ENCODE measurements at regions not wholly inside any gene's neighbourhood (a gene's known extent, or its start where the extent isn't known, plus 50 kb on each side); places are given as distances from the start of the nearest gene placed in this dataset.
"Not testable (repeated sequence)": the region's sequence is repeated elsewhere in the genome, so short reads cannot be mapped to it uniquely, and the experiment has no call there.

DNA sequence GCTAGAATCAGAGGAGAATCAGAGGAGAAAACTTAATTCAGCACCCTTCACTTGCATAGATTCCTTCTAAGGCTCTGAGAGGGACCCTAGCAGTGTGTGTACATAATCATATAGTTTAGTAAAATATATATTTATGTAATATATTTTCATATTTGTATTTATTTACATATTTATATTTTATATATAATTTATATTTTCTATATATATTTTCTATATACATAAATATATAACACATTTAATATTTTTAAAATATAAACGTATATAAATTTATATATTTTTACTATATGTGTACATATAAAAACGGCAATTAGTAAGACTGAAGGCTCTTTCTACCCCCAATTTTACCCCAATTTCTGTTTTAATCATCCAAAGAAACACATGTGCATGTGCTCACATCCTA lies 80.3 kb downstream of the NXPE2 start:
- no peak for DNase-seq

DNA sequence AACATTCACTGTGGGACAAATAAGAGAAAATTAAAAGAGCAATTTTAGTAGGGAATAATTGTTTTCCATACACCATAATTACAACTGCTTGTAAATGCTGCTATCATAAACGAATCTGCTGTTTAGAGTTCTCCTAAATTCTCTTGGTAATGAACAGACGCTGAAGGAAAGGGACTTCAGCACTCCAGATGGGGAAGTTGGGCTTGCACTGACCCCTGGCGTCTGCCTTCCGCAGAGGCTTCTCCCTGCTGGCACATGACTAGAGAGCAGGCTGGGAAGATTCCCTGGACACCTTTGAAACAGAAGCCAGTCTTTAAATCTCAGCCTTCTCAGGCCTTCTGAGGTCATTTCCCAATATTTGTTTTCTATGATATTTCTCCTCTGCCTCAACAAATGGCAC lies 84.1 kb downstream of the NXPE2 start:
- DNase-seq: peak; percentile 43

DNA sequence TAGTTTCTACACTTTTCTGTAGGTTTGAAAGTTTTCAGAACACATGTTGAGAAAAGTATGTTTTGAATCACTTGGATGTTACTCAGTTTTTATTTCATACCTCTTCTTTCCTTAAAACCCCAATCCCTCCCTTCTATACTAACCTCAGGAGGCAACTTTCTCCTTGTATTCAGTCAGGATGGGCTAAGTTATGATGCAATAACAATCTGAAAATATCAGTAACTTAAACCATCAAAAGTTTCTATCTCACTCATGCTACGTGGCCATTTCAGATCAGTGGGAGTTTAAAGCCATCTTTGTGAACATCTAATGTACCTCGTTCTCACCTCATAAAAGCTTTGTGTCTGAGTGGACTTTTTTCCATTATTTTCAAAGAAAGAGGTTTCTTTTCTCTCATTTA lies 86.2 kb downstream of the NXPE2 start:
- DNase-seq: no peak

DNA sequence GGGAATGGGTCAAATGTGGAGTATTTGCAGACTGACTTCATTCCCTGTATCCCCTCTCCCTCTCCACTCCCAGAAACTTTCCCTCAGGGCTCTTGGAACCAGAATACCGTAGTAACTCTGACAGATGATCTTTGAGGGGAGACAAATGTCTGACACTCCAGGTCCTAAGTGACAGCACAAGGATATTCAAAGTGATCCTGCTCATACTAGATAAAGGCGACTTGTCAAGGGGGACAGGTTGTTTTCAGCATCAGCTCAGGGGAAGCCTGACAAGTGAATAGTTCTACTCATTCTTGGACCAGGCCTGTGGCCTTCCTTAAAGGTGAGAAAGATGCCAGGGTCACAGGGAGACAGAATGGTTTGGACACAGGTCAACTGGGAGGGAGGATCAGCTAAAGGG lies 92.8 kb downstream of the NXPE2 start:
- no peak for DNase-seq

DNA sequence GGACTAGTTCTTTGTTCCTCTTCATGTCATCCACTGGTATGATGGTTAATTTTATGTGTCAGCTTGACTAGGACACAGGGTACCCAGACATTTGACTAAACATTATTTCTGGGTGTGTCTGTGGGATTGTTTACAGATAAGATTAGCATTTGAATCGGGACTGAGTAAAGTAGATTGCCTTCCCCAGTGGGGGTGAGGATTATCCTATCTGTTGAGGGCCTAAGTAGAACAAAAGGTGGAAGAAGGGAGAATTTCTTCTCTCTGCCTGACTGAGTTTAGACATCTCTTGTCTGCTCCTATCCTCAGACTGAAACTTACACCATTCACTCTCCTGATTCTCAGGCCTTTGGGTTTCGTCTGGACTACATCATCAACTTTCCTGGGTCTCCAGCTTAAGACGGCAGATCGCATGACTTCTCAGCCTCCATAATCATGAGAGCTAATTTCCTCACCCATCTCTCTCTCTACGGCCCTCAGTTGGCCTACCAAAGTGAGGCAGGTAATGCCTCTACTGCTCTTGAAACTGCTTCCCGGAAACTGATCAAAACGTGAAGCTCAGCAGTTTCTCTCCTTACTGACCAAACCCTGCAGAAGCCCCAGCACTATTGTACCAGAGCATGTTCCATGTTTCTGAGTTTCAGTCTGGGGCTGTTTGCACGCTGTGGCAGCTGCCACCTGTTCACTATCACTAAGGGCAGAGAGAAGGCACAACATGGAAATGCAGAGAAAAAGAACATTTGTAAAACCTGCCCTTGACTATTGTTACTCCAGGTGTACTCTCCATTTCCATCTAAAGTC lies 95.4 kb downstream of the NXPE2 start:
- no peak for DNase-seq

DNA sequence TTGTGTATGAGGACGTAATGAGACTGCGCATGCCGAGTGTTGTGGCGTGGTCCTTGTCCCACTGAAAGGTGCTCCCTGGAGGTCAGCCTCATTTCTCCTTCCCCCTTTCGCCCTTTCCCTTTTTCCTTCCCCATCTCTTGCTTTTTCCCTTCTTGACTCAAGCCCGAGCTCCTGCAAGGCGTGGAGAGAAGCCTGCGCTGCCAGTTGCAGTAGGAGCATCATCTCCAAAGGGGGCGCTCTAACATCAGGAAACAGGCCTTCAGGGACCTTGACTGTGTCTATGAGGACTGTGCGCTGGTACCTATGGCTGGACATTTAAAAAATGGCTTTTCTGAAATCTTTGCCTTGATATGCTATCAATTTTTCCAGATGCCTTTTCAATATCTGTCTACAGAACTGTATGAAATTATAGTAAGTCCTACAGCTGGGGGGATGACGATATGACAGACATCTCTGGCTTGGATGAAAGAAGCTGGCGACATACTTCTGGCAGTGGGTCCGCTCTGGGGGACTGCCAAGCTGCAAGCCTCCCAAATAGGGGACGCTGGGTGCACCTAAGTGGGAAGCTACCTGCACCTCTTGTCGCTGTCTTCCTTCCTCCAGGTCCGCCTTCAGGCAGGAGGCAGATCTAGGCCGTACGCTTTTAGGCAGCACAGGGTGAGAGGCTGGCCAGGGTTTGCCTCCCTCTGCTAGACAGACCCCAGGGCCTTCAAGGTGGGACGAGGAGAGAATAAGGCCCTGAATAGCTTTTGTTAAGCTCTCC lies 96.5 kb downstream of the NXPE2 start:
- peak; percentile 37 for DNase-seq

DNA sequence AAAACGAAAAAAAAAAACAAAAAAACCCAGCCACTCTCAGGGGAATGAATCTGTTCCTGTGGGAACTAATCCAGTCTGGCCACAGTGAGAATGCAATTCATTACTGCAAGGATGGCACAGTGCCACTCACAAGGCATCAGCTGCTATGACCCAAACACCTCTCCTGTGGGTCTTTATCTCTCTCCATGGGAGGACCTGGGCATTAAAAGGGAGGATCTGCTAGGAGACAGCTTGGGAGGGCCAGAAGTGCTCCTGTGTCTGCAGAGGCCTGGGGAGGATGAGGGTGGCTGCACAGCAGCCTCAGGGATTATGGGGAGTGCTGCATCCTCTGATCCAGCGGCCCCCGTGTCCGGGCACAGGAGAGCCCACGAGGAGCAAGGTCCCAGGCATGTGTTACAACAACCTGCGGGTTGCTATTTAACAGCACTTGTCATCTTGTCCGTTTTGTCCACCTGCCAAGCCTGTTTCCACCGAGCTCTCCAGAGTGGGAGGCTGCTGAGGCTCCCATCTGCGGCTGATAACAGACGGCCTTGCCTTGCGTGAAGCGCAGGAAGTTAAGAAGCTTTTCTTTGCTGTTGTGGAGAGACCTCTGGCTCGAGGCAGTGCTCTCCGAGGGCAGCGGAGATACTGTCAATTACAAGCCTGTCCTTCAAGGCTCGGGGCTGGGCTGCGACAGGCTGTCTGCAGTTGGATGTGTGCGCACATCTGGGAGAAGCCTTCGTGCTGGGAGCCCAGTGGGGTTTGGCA lies 97.7 kb downstream of the NXPE2 start:
- no peak for DNase-seq

DNA sequence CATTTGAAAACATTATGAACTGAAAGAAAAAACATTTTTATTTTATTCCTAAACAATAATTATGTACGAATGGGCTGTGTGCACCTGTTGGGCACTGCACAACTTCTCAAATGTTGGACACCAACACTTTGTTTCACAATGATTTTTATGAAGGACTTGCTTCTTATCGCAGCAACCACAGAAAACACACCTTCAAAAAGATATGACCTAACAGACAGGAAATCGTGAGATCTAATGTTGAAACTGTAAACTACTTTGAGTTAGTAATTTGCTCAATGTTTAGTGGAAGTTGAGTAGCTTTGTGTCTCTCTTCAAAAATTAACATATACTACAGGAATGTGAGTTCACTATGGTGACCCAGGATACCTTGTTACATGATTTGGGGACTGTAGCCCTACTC lies 98.6 kb downstream of the NXPE2 start:
- no peak for DNase-seq

DNA sequence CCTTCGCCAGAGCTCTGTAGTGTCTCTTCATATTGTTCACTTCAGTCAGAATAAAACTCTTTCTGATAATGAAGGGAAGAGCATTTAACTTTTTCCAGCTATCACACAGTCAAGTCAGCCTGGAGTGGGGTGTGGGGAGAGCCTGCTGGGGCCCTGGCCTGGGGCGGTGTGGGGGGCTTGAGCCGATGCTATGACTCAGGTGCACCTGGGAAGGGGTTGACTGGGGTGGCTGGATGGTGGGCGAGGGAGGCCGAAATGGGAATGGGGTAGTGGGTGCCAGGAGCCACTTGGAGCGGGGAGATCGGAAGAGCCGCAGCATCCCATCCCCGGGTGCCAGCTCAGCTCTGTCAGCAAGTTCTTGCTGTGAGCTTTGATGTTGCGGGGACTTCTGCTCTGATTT lies 100.9 kb downstream of the NXPE2 start:
- DNase-seq: no peak

DNA sequence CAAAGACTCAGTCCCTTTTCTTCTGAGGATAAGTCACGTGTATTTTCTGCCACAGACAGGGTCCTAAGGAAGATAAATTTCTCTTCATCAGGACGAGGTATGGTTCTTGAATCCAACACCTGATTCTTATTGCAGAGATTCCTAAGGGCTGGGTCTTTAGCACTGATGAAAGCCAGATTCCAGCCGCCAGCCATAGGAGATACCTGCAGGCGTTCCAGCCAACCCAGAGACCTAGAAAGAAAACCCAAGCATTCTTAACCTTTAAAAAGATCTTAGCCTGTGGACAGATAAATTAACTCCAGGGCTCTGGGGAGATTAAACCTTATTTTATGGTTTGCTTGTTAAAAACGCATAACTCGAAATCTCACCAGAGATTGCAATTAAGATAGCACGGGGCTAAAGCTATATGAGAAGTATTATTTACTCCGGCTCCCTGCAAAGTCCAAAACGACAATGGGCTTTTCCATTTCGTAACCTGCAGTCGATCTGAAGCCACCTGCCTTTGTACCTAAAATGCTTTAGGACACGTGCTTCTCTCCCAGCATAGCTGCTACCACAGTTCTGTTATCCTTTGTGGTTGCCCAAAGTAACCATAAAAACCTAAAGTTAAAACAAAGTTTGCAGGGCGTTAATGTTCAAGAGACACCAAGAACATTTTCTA lies 104.5 kb downstream of the NXPE2 start:
- no peak for DNase-seq

DNA sequence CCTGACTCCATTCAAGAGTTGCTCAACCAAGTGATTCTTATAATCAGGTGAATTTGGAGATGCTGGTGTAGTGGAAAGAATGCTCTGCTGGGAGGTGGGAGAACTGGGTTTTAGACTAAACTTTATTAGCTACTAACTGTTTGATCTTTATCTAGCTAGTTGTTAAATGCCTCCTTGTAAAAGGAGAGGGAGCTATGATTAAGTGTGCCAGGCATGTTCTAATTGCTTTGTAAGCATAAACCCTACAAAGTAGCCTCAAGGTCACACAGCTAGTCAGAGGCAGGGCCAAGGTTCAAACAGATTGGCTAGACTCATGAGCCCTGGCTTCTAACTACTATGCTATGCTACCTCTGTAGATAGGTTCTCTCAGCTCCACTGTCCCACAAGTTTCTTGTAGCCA lies 105.5 kb downstream of the NXPE2 start:
- no peak for DNase-seq

DNA sequence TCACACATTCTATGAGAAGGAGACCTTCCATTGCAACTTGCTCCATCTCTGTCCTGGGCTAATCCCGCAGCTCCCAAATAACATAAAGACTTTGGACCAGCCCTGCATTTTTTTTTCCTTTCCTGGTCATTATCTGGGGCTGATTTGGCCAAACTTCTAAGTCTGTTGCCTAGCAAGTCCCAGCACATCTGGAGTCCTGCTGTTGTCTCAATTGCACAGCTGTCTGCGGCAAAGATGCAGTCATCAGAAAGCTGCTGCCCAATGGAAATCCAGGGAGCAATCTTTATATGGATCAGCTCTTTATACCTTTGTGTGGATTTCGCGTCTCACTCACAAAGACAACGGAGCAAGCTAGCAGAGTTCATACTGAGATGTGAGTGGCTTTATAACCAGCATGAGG lies 105.9 kb downstream of the NXPE2 start:
- no peak for DNase-seq

DNA sequence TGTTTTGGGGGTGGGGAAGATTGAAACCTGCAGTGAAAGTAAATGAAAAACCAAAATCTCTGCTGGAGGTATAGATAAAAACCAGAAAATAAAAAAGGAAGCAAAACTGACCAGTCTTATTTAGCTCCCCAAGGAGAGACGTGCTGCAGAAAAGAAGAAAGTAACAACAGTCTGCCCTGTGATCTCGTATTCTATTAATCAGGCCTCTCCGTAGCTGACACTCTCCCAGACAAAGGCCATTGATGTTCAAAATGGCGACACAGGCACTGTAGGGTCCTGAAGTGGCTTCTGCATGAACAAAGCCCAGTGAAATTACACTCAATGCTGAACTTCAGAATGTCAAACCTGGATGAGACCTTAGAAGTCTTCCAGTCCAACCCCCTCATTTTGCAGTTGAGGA lies 106.6 kb downstream of the NXPE2 start:
- no peak for DNase-seq

DNA sequence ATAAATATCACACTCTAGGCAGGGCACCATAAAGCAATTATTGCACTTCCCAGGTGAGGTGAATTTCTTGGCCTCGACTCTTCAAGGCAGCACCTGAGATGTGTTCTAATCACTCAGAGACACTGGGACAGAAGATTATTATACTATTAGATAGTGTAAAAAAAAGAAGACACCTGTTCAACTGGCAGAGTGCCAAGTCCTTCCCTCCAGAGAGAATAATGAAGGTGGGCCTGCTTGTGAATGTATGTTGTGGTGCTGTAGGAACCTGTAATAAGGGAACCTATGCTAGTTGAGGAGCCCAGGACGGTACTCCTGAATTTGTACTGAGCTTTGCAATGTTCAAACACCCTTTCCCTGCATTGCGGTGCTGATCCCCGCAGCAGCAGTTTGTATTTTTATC lies 107.5 kb downstream of the NXPE2 start:
- no peak for DNase-seq

DNA sequence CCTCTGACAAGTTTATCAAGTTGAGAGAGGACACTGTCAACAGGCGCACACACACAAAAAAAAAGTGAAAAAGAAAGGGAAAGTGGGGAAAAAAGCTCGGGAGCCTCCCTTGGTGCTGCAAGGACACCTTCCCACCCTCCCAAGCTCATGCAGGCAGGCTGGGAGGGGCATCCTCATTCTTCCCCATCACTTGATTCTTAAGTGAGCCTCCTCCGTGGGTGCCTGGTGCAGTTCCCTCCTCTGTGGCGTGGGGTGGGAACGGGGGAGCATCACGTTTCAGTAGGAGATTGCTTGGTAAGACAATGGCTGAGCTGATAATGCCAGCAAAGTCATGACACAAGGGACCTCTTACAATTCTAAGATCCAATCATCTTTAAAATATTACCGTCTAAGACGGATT lies 108.8 kb downstream of the NXPE2 start:
- DNase-seq: no peak

DNA sequence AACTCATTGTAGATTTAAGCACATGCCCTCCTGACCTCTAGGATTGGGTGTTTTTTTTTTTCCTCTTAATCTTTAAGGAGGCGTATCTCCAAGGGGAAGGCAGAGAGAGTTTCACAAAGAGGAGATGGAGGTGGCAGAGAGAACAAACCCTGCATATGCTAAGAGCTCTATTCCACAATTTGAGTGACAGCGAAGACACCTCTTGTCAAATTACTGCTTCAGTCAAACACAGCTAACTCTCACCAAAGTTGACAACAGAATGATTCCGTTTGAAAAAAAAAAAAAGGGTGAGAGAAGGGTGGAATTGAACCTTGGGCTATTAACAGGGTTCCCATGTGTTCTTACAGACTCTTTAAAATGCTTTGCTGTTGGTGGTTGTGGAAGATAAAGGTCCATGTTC lies 112.6 kb downstream of the NXPE2 start:
- DNase-seq: no peak

DNA sequence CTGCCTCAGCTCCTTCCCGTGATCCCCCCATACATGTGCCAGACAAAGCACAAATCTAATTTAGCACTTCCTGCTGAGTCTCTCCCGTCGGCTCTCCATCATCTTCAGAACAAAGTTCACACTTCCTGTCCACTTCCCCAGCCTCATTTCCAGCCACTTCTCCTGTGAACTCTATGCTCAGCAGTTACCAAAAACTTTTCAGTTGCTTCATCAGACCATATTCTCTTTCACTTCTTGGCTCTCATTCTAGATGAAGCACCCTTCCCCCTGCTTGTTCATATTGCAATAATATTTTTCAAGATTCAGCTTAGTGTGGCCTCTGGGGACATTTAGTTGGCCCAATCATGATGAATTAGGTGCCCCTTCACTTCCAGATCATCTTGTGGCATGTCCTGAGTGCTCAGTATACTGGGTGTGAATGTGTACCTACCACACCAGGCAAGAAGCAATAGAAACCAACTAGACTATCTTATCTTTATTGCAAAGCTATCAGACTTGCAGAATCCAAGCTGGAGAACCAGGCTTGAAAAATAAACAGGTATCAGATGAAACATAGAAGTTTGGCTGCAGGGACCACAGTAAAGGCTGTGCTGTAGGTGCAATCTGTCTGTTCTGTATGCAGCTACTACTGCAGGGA lies 115.8 kb downstream of the NXPE2 start:
- DNase-seq: no peak

DNA sequence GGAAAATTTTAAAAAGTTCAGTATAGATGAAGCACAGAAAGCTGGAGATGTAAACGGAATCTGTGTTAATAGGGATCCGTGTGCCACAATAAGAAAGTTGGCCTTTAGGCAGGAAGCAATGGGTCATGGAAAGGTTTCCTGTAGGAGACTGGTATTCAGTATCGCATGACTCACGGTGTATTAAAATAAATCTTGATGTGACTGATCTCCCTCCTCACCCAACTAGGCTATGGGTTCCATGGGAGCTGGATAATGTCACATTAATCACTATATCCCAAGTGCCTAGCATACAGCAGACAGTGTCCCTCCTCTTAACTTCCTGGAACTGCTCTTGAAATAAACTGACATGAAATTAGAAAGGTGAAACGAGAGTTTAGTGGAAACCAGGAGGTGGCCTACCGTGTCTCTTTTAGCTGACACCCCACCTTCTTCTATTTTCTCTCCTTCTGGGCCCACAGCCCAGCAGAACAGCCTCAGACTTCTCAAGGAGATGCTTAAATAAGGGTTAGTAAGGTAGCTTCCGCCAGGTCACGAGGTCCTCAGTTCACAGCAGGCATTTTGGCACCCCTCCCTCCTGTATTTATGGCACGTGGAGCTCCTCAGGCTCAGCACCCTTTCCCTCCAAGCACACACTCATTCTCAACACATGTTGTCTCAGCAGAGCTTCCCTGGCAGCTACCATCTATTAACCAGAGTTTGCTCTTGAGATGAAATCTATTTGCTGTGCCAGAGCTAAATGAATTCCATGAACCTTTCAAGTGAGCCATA lies 118.8 kb downstream of the NXPE2 start:
- DNase-seq: peak; percentile 10

DNA sequence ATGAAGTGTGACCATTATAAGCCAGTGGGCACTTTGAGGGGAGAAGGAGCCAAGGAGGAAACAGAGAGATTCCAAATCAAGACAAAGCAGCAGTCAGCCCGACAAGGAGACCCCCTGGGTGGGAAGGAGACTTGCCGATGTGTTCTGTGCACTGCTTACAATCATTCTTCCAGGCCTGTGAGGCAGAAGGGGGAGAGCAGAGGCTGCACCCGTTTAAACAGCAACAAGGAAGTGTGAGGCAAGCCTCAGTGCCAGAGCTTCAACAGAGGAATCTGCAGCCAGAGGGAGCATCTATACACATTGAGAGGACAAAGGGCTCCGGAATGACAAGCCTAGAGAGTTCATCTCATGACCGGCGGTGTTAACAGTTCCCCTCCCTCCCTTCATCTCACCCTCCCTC lies 121.1 kb downstream of the NXPE2 start:
- DNase-seq: no peak

DNA sequence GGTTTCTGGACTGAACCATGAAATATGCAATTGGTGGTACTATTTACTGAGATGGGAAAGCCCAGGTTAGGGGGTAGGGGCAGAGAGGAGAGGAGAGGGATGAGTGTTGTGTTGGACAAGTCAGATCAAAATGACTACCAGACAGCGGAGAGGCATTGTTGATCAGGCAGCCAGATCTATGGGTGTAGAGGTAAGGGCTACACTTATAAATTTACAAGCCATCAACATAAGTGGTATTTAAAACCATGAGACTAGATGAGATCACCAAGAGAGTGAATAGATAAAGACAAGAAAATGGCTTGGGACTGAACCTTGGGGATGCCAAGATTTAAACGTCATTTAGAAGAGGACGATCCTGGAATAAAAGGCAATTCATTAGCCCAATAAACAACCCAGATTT lies 123.4 kb downstream of the NXPE2 start:
- no peak for DNase-seq

DNA sequence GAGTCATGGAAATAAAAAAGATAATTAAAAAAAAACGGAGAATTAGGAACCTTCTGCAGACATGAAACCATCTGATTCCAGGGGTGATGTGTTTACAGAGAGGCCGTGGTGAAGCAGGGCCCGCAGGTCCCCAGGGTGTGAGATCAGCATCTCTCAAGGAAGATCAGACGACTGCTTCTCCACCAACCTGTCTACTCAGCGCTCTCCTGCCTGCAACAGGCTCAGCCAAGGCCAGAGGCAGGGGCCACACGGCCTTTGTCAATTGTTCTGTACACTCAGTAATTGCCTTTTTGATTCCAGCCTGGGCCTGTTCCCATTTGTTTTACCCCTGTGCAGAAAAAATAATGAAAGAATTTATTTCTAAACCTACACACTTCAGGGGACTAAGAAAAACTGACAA lies 124.6 kb downstream of the NXPE2 start:
- DNase-seq: no peak

DNA sequence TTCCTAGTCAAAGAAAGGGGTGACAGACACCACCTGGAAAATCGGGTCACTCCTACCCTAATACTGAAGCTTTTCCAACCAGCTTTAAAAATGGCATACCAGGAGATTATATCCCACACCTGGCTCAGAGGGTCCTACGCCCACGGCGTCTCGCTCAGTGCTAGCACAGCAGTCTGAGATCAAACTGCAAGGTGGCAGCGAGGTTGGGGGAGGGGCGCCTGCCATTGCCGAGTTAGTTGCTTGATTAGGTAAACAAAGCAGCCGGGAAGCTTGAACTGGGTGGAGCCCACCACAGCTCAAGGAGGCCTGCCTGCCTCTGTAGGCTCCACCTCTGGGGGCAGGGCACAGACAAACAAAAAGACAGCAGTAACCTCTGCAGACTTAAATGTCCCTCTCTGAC lies 127.1 kb downstream of the NXPE2 start:
- not testable (repeated sequence) for DNase-seq
